K562 (cell line): ENCODE measurements at regions not wholly inside any gene's neighbourhood (a gene's known extent, or its start where the extent isn't known, plus 50 kb on each side); places are given as distances from the start of the nearest gene placed in this dataset.

Experiments used
- ATAC-seq: fragments of 200-7000 bp; cut with Tn5 transposase; 3 replicates; pipeline ENCODE4 v1.9.1; 2020; ENCODE audit warnings: moderate library complexity
- BruUV-seq: library from RNA; stranded (reverse); fragments of 400-500 nt; replicated peaks from 2 replicates; lab custom pipeline; 2021; lab: Mats Ljungman, UMichigan
- CTCF ChIA-PET: fragments of 300-600 bp; formaldehyde crosslinking; extraction: SDS; loops from one replicate; lab custom pipeline; 2021; ENCODE audit warnings: low intra/inter-chr PET ratio; lab: Yijun Ruan, JAX
- POLR2A ChIA-PET: fragments of 300-600, 350-650 bp; sonication (Branson Sonifier 250); formaldehyde crosslinking; extraction: SDS; loops from one replicate; lab custom pipeline; 2021; ENCODE audit warnings: antibody characterized with exemption, inconsistent platforms; lab: Yijun Ruan, JAX
- DNase-seq, 4 experiments: peaks; one replicate each; pipeline versions ENCODE4 v3.0.0 to v3.0.0-alpha.2; 2011 to 2018; ENCODE audit warnings: low spot score in 3 of 4, mixed read lengths in 3 of 4; ENCODE audit errors: extremely low read depth in 1 of 4
- FAIRE-seq: peaks from 2 replicates; lab custom pipeline; 2011; peaks lifted over from hg19 to GRCh38; lab: Jason Lieb, UNC
- H2AFZ ChIP-seq: 2 replicates; pipeline ENCODE4 v1.6.0; 2011; ENCODE audit warnings: low read depth, low read length, control low read depth, inconsistent platforms
- H3K27ac ChIP-seq: fragments of 200-600 bp; 3 replicates; pipeline ENCODE4 v1.8.0; 2011; ENCODE audit warnings: low read depth, mild to moderate bottlenecking, control low read depth, inconsistent platforms, low read length, moderate library complexity, mixed read lengths; ENCODE audit errors: extremely low read depth
- H3K27me3 ChIP-seq, 2 experiments: fragments of 300-600 bp in 1 of 2; 2 replicates in 1 of 2; 3 replicates in 1 of 2; pipeline versions ENCODE4 v1.6.0 to v1.8.0; 2011; ENCODE audit warnings: inconsistent platforms in 2 of 2, low read length in 2 of 2, mild to moderate bottlenecking in 1 of 2, mixed read lengths in 1 of 2, moderate library complexity in 1 of 2; ENCODE audit not compliant: control insufficient read depth in 2 of 2, insufficient read depth in 2 of 2
- H3K36me3 ChIP-seq: fragments of 300-600 bp; 3 replicates; pipeline ENCODE4 v1.8.0; 2011; ENCODE audit warnings: mild to moderate bottlenecking, low read length, inconsistent platforms; ENCODE audit not compliant: control insufficient read depth, insufficient read depth
- H3K4me1 ChIP-seq, 2 experiments: fragments of 200-600 bp in 1 of 2; replicated peaks in 1 of 2; 2 replicates in 1 of 2; 3 replicates in 1 of 2; pipeline versions ENCODE4 v1.5.1 to v1.8.0; 2011; ENCODE audit warnings: inconsistent platforms in 2 of 2, low read length in 2 of 2, mild to moderate bottlenecking in 1 of 2, mixed read lengths in 1 of 2, moderate library complexity in 1 of 2; ENCODE audit not compliant: control insufficient read depth in 2 of 2, insufficient read depth in 2 of 2
- H3K4me2 ChIP-seq: 2 replicates; pipeline ENCODE4 v1.6.1; 2011; ENCODE audit warnings: low read length, control low read depth, inconsistent platforms, mixed read lengths; ENCODE audit not compliant: insufficient read depth
- H3K4me3 ChIP-seq: fragments of 200-600 bp; sonication (generic), shearing (Covaris generic); 2 replicates; pipeline ENCODE4 v1.5.1; 2016; ENCODE audit warnings: control low read depth, inconsistent platforms
- H3K79me2 ChIP-seq: fragments of 200-600 bp; 3 replicates; pipeline ENCODE4 v1.8.0; 2011; ENCODE audit warnings: low read length, inconsistent platforms; ENCODE audit not compliant: control insufficient read depth, insufficient read depth
- H3K9ac ChIP-seq, 2 experiments: 2 replicates each; pipeline versions ENCODE4 v1.6.0 to v1.6.1; 2011; ENCODE audit warnings: low read depth in 2 of 2, low read length in 2 of 2, control low read depth in 1 of 2, inconsistent platforms in 1 of 2, mild to moderate bottlenecking in 1 of 2, mixed read lengths in 1 of 2; ENCODE audit not compliant: insufficient read depth in 1 of 2
- H3K9me1 ChIP-seq: one replicate; pipeline ENCODE4 v1.6.0; 2011; ENCODE audit warnings: inconsistent platforms, mild to moderate bottlenecking, low read length, moderate library complexity; ENCODE audit not compliant: control insufficient read depth, insufficient read depth
- H3K9me3 ChIP-seq: replicated peaks from 2 replicates; pipeline ENCODE4 v1.5.1; 2011; ENCODE audit warnings: low read depth, low read length, inconsistent platforms; ENCODE audit not compliant: control insufficient read depth, insufficient read depth
- H4K20me1 ChIP-seq: replicated peaks from 2 replicates; pipeline ENCODE4 v1.6.1; 2011; ENCODE audit warnings: low read length, inconsistent platforms, mixed read lengths; ENCODE audit not compliant: control insufficient read depth, insufficient read depth
- CBX1 ChIP-seq: sonication (generic); IDR thresholded peaks from 2 replicates; pipeline ENCODE4 v1.6.1; 2016; ENCODE audit warnings: antibody characterized with exemption, low read depth, mild to moderate bottlenecking
- E2F4 ChIP-seq: sonication (generic); formaldehyde crosslinking; IDR thresholded peaks from 2 replicates; pipeline ENCODE4 v1.8.0; 2022; ENCODE audit warnings: mild to moderate bottlenecking, low read depth, missing genetic modification reagents
- HIVEP1 ChIP-seq: fragments of 250-450 bp; sonication (Bioruptor Pico); IDR thresholded peaks from 2 replicates; pipeline ENCODE4 v1.4.0; 2020; ENCODE audit warnings: mild to moderate bottlenecking
- NFATC3 ChIP-seq: fragments of 450-650 bp; IDR thresholded peaks from 2 replicates; pipeline ENCODE4 v1.6.1; 2017; ENCODE audit warnings: mild to moderate bottlenecking
- PHF21A ChIP-seq: fragments of 450-650 bp; IDR thresholded peaks from 2 replicates; pipeline ENCODE4 v1.6.1; 2017; ENCODE audit warnings: low read depth, borderline replicate concordance
- POLR2H ChIP-seq: IDR thresholded peaks from 2 replicates; pipeline ENCODE4 v1.6.1; 2016; ENCODE audit warnings: missing genetic modification characterization, low read depth, mild to moderate bottlenecking, control low read depth, missing compliant biosample characterization, moderate library complexity
- RBM17 ChIP-seq: fragments of 200-400 bp; formaldehyde crosslinking; IDR thresholded peaks from 2 replicates; pipeline ENCODE4 v1.6.1; 2017; ENCODE audit warnings: low read depth, mild to moderate bottlenecking, low read length, borderline replicate concordance
- SETDB1 ChIP-seq: IDR thresholded peaks from one replicate; pipeline ENCODE4 v1.6.1; 2012; ENCODE audit warnings: low read length, control low read depth, inconsistent platforms
- TFAP4 ChIP-seq: sonication (generic); formaldehyde crosslinking; IDR thresholded peaks from 2 replicates; pipeline ENCODE4 v1.8.0; 2022; ENCODE audit warnings: missing genetic modification reagents, mild to moderate bottlenecking, moderate library complexity, borderline replicate concordance
- TRIM25 ChIP-seq: fragments of 450-650 bp; IDR thresholded peaks from 2 replicates; pipeline ENCODE4 v1.7.0; 2016; ENCODE audit warnings: borderline replicate concordance
- ZFP1 ChIP-seq: fragments of 450-650 bp; formaldehyde crosslinking; IDR thresholded peaks from 2 replicates; pipeline ENCODE4 v1.4.0; 2020; ENCODE audit warnings: mild to moderate bottlenecking, mixed read lengths
- ZNF431 ChIP-seq: sonication (generic); formaldehyde crosslinking; IDR thresholded peaks from 2 replicates; pipeline ENCODE4 v1.8.0; 2022; ENCODE audit warnings: mild to moderate bottlenecking, missing genetic modification reagents
- WGBS: fragments of 100-300 bp; shearing (Covaris generic); methylation state at CpG from one replicate; pipeline ENCODE4 v1.1.6; 2016; ENCODE audit warnings: low coverage, mixed read lengths; ENCODE audit not compliant: insufficient coverage; ENCODE audit errors: missing lambda C conversion rate; 5-methylcytosine and 5-hydroxymethylcytosine counted together
- in situ Hi-C: fragments of 300-500 bp; cut with MboI; formaldehyde crosslinking; loops from 4 replicates; pipeline ENCODE4 v1.15.0; 2018; ENCODE audit warnings: inconsistent platforms, mixed read lengths
- intact Hi-C: fragments of 100-400 bp; cut with micrococcal nuclease; formaldehyde crosslinking; loops from 2 replicates; pipeline ENCODE4 v1.14.2; 2022

DNA sequence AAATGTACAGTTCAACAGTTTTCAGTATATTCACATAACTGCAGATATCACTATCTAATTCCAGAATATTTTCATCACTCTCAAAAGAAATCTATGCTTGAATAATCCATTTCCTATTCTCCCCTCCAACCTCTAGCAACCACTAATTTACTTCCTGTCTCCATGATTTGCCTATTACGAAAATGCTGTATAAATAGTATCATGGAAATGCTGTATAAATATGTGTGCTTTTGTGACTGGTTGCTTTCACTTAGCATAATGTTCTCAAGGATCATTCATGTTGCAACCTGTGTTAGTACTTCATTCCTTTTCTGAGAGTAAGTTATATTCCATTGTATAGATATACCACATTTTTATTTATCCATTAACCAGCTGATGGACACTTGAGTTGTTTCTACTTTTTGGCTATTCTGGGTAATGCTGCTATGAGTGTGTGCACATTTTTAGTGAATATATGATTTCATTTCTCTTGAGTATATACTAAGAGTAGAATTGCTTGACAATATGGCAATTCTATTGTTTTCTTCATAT, 115.6 kb downstream of the TNFSF18 start:
- 74% methylated on average over 1 of the region's 1 CpG for WGBS
- in situ Hi-C loops, result no loop called here
- H2AFZ ChIP-seq, result no peak overlapping the region
- BruUV-seq, result no TSS peak
- ATAC-seq (no peak), DNase-seq (no peak)
- H3K79me2 ChIP-seq, result no peaks in the 10 kb centered on the region
- H4K20me1 ChIP-seq, result no peaks in the 10 kb centered on the region
- peak; percentile 39 for TF ChIP-seq POLR2H (tag)
- no peak for TF ChIP-seq NFATC3
- no peak for TF ChIP-seq PHF21A
- TF ChIP-seq, all 486 proteins: peak for 1
- no peak overlapping the region for H3K9ac ChIP-seq
- intact Hi-C loops, result loop anchor here (10.0 kb wide), 1 partner anchor 190 kb away; no protein-coding TSS in a partner anchor
- H3K9me1 ChIP-seq, result no peaks in the 10 kb centered on the region
- H3K4me3 ChIP-seq, result no peak overlapping the region
- POLR2A ChIA-PET, result no interaction called here
- no peak overlapping the region; the same call in 2 of the 3 replicates for H3K27ac ChIP-seq
- CTCF ChIA-PET, result no interaction called here
- H3K4me2 ChIP-seq, result no peak overlapping the region
- peaks cover 4 to 21% of the 10 kb centered on the region in 2 experiments; a peak in 4 of 5 replicates for H3K4me1 ChIP-seq
- no peaks in the 10 kb centered on the region for H3K27me3 ChIP-seq
- no peak for FAIRE-seq
- no peaks in the 10 kb centered on the region for H3K36me3 ChIP-seq
- H3K9me3 ChIP-seq, result peaks cover 4% of the 10 kb centered on the region

GRCh38 chr1:172936088-172936645, 114.6 kb downstream of the TNFSF18 start:
- BruUV-seq, result no TSS peak
- no peaks in the 10 kb centered on the region for H3K36me3 ChIP-seq
- FAIRE-seq, result no peak
- no peak for TF ChIP-seq CBX1
- no peak for TF ChIP-seq SETDB1
- no peak for TF ChIP-seq HIVEP1
- no peak for TF ChIP-seq ZFP1 (CRISPR knock-in tag)
- no peak for TF ChIP-seq TFAP4 (CRISPR knock-in tag)
- no peak for TF ChIP-seq RBM17
- no peak for TF ChIP-seq TRIM25
- TF ChIP-seq ZNF431 (CRISPR knock-in tag), result no peak
- TF ChIP-seq E2F4 (CRISPR knock-in tag), result no peak

More at GRCh38 chr1:172936088-172936645, 114.6 kb downstream of the TNFSF18 start:
- intact Hi-C loops, result loop anchor here (10.0 kb wide), 1 partner anchor 191 kb away; no protein-coding TSS in a partner anchor
- DNase-seq, result no peak
- Histone ChIP-seq H3K4me3 (no peak overlapping the region), H3K4me1 (peaks cover 4 to 21% of the 10 kb centered on the region in 2 experiments; a peak in 4 of 5 replicates), H3K4me2 (no peak overlapping the region), H4K20me1 (no peaks in the 10 kb centered on the region), H3K79me2 (no peaks in the 10 kb centered on the region), H3K9me1 (no peaks in the 10 kb centered on the region), H3K9ac (no peak overlapping the region), H3K27ac (no peak overlapping the region), H2AFZ (no peak overlapping the region), H3K9me3 (peaks cover 4% of the 10 kb centered on the region), H3K27me3 (no peaks in the 10 kb centered on the region)
- no peak for ATAC-seq
- 77% methylated on average over 3 of the region's 3 CpGs for WGBS
- ChIA-PET CTCF (interaction anchor here (0.7 kb wide), 1 partner anchor 27 kb away, joined by 3 read pairs; no protein-coding TSS in a partner anchor), POLR2A (no interaction called here)
- in situ Hi-C loops, result no loop called here
